ENCODE measurements at regions not wholly inside any gene's neighbourhood (a gene's known extent, or its start where the extent isn't known, plus 50 kb on each side); places are given as distances from the start of the nearest gene placed in this dataset.
"Not testable (repeated sequence)": the region's sequence is repeated elsewhere in the genome, so short reads cannot be mapped to it uniquely, and the experiment has no call there.

GRCh38 chr13:76243120-76243519 lies 607.0 kb downstream of the LMO7 start:
- not testable (repeated sequence) for DNase-seq (ENCODE audit: low read depth in 4 of 4, low spot score in 3 of 4)

DNA sequence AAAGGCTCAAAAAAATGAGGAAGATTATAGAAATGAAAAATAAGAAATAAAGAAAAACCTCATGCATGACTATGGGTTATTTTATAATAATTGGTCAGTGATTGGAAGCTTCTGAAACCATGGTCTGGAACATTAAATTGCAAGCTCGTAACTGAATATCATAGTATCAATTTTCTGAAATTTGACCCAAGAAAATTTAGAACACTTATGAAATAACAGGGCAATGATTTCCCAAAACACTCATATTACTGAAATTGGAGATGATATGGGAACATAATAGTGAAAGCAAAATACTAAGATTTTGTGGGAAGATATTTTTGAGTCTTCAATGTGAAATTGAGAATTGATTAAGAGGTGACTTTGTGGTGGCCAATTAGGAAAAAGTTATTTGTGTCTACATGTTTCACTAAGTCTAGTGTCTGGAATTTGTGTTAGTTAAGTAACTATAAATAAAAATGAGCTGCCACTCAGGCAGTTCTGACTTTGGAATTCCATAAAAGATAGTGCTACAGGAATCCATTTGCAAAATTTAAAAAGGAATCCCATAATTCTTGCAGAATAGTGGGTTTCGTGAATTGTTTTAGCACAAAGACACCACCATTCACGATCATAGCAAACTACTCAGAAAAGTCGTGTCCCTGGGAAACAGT lies 603.0 kb downstream of the LMO7 start:
- no peak for DNase-seq (ENCODE audit: low read depth in 4 of 4, low spot score in 3 of 4)

DNA sequence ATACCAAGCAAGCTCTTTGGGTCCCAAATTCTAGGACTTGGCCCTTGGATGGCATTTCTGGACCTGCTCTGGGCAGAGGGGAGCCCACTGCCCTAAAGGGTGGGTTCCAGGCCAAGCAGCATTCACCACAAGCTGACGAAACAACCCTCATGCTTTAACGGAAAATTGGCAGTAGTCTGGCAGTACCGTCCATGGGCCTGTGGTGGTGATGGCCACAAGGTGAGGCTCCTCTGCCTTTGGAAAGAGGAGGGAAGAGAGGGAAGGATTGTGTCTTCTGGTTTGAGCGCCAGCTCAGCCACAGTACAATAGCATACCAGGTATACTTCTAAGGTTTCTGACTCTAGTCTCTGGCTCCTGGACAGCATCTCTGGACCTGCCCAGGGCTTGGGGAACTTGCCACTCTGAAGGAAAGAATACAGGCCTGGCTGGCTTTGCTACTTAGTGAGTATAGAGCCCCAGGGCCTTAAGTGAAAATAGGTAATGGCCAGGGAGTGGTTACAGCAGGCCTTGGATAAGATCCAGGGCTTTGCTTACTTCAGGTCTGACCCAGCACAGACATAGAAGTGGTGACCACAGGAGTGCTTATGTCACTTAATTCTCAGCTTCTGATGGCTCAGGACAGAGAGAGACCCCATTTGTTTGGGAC lies 595.5 kb downstream of the LMO7 start:
- DNase-seq (ENCODE audit: low read depth in 4 of 4, low spot score in 3 of 4), result no peak

DNA sequence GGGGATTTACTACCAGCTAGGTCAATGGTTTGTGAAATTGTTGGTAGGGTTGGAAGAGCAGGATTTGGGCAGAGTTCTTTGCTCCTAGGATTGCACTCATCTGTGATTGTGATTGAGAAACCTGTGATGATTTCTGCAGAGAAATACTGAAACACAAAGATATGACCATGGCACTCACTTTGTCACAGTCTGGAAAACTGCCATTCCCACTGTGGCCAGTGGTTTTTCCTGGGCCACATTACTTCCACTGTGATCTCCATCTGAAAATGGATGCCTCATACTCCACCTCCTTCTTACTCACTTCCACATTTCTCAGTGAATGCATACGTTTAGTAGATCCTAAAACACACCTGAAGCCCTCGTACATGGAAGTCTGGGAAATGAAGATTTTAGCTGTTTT lies 593.2 kb downstream of the LMO7 start:
- DNase-seq (ENCODE audit: low read depth in 4 of 4, low spot score in 3 of 4), result no peak

DNA sequence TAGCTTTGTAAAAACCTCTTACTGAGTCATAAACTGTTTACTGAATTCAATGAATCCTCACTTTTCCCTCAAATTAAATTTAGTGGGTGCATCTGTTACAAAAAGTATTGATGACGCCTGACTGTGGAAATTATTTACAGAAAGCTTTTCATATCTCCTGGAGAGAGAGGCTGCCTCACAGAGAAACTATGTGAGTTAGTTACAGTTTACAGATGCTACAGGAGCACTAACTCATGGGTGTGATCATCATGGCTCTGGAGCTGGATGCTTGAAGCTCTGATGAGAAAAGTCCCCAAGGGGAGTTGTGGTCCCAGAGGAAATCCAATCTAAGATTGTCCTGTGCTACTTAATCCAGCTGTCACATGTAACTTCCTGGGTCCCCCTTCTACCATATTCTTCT lies 590.8 kb downstream of the LMO7 start:
- no peak for DNase-seq (ENCODE audit: low read depth in 4 of 4, low spot score in 3 of 4)

GRCh38 chr13:76225815-76226489 lies 589.8 kb downstream of the LMO7 start:
- peak in 1 of 4 donors; percentile 14 for DNase-seq (ENCODE audit: low read depth in 4 of 4, low spot score in 3 of 4)

DNA sequence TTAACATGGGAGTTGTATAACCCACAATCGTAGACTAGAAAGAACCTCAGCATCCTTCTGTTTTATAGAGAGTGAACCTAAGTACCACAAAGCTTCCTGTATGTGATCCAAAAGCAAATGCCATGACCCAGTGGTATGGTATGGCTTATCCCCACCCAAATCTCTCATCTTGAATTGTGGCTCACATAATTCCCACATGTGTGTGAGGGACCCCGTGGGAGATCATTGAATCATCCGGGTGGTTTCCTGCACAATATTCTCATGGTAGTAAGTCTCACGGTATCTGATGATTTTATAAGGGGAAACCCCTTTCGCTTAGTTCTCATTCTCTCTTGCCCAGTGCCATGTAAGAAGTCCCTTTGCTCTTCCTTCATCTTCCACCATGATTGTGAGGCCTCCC lies 587.9 kb downstream of the LMO7 start:
- no peak for DNase-seq (ENCODE audit: low read depth in 4 of 4, low spot score in 3 of 4)

DNA sequence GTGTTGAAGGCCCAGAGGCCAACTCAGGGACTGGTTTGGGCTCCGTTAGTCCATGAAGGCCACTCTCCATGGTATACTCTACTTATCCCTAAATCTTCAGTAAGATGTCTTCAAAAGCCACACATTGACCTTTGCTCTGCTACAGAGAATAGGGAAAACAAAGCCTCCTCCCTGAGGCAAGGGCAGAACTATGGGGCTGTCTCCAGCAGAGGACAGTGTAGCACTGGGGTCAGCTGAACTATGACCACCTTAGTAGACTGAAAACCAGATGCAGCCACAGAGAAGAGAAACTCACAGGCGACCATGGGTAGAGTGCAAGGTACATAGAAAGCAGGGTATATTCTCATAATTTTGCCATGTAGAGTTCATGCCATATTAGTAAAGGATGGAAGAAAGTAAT lies 587.4 kb downstream of the LMO7 start:
- DNase-seq (ENCODE audit: low read depth in 4 of 4, low spot score in 3 of 4), result no peak

DNA sequence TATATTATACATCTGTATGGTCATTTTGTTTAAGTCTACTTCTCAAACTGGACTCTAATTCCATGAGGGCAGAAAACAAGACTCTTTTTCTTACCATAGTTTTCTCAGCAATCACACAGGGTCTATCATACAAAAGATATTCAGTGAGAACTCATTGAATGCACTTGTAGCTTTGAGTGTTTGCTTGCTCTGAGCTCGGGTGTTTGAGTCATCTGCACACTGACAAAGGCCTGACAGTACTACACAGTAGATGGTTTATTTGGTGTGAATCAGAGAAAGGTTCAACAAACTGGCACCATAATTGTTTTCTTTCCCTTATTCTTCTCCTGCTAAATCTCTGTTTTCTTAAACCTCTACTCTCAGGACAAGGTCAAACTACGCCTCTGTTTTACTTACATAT lies 586.4 kb downstream of the LMO7 start:
- no peak for DNase-seq (ENCODE audit: low read depth in 4 of 4, low spot score in 3 of 4)

GRCh38 chr13:76216729-76217128 lies 580.6 kb downstream of the LMO7 start:
- peak in 2 of 4 donors; percentile 15 to 16 for DNase-seq (ENCODE audit: low read depth in 4 of 4, low spot score in 3 of 4)

DNA sequence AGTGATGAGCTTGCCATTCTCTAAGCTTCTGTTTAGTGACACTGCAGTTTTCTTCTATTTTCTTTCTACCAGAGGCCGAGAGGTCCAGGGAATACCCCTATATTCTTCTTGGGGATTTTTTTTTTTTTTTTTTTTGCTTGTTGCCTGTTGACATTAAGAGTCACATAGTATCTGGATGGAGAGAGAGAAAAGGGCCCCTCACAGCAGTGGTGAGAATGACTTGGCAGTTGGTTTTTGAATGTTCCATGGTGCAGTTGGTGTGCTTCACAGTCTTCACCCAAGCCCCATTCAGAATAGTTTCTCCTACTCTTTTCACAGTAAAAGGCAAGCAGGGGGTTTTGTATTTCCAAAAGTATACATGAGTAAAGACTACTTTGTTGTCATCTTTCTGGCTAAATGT lies 577.9 kb downstream of the LMO7 start:
- DNase-seq (ENCODE audit: low read depth in 4 of 4, low spot score in 3 of 4), result no peak

DNA sequence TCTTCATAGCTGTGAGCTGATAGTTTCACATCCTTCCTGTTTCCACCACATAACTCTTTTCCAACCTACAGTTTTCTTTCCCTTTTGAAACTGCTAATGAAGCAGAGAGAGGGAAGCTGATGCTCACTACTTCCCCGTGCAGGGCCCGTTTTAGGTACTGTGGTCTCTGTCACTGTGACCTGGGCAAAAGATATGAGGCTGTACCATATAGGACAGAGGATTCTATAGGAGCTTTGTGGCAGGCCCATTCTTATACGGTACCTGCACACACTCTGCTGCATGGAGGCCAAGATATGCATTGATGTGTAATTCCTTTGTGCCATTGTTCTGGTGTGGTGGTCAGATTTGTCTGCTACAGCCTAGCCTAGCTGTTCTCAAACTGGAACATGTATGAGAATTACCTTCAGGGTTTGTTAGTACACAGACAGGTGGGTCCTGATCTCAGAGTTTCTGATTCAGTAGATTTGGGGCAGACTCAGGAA lies 577.3 kb downstream of the LMO7 start:
- DNase-seq (ENCODE audit: low read depth in 4 of 4, low spot score in 3 of 4), result no peak

DNA sequence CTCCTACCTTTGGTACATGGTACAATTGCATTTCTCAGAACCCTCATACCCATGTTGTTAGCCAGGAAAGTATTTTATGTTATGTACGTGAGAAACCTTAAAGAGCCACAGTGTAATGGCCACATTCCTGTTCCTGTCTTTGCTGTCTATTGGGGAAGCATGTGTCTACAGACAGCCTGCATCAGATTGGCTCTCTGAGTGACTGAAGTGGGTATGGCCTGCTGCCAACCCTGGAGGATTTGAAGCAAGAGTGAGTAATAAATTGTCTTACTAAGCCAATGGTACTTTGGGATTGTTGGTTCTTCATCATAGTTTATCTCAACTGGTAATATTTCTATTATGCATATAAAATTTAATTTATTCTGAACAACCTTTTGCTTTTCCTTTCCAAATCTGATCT lies 574.1 kb downstream of the LMO7 start:
- no peak for DNase-seq (ENCODE audit: low read depth in 4 of 4, low spot score in 3 of 4)

DNA sequence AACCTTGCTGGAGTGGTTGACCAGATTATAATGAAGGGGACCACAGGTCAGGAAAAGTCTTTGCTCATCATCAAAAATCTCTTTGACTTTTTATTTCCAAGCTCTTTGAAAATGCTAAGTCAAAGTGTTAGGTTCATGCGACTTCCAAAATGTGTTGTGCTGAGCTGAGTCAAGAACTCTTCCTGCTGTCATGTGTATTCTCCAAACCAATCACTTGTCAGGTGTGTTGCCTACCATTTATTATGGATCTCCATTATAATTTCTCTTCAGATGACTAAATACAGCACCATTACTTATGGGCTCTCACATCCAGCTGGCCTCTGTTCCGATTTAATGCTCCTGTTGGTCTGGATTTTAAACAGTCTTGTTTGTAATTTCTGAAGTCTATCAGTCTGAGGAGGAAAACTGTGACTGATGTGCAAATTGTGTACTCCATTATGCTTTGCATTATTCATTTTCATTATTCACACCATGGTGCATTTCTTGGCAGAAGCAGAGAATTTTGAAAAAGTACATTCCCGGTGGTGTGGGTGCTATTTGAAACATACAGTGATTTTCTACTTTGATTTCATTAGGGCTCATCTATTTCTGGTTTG lies 562.5 kb downstream of the LMO7 start:
- DNase-seq (ENCODE audit: low read depth in 4 of 4, low spot score in 3 of 4), result no peak

DNA sequence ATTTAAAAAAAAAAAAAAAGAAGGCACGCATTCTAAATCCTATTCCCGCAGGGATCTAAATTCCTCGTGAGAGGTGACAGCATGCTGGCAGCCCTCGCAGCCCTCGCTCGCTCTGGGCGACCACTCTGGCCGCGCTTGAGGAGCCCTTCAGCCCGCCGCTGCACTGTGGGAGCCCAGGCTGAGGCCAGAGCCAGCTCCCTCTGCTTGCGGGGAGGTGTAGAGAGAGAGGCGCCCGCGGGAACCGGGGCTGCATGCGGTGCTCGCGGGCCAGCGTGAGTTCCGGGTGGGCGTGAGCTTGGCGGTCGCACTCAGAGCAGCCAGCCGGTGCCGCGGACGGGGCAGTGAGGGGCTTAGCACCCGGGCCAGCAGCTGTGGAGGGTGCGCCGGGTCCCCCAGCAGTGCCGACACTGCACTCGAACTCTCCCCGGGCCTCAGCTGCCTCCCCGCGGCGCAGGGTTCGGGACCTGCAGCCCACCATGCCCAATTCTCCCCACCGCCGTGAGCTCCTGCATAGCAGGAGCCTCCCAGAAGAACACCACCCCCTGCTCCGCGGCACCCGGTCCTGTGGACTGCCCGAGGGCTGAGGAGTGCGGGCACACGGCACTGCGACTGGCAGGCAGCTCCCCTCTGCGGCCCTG lies 553.9 kb downstream of the LMO7 start:
- no peak for DNase-seq (ENCODE audit: low read depth in 4 of 4, low spot score in 3 of 4)

DNA sequence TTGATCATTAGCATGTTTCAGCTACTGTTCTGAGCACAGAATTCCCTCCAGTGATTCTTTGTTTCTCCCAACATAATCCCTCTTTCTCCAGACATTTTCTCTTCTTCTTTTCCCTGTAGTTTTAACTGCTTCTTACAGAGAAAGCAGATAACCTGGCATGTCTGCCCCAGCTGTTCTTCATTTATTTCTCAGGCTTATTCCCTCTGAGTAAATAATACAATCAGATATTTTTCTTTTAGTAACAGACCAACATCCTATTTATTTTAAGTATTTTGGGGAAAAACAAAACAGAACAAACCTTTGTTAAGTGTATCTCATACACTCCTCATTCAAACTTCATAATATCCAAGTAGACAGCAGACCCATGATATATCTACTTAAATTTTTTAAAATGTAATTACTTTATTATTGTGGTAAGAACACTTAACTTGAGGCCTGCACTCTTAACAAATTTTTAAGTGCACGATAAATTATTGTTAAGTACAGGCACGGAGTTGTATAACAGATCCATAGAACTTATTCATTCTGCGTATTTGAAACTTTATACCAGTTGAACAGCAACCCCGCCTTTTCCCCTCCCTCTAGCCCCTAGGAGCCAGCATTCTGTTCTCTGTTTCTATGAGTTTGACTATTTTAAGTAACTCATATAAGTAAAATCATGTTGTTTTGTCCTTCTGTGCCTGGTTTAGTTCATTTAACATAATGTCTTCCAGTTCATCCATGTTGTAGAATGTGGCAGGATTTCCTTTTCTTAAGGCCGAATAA lies 540.0 kb downstream of the LMO7 start:
- DNase-seq (ENCODE audit: low read depth in 4 of 4, low spot score in 3 of 4), result no peak

DNA sequence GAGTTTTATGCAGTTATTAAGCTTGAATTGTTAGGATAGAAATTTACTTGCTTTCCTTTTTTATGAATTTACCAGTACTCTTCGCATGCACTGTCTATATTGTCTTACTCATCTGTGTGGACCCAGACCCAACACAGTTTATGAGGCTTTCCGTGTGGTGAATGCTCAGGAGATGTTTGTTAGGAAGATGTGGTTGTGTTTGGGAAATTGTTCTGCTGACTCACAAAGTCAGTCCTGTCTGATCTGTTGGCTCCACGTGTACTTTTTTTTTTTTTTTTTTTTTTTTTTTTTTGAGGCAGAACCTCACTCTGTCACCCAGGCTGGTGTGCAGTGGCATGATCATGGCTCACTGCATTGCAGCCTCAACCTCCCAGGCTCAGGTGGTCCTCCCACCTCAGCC lies 532.5 kb downstream of the LMO7 start:
- DNase-seq (ENCODE audit: low read depth in 4 of 4, low spot score in 3 of 4), result no peak

- no peak for DNase-seq (ENCODE audit: low read depth in 4 of 4, low spot score in 3 of 4)
Measured at GRCh38 chr13:76164290-76164689, 528.2 kb downstream of the LMO7 start.

- DNase-seq (ENCODE audit: low read depth in 4 of 4, low spot score in 3 of 4), result no peak
Measured at GRCh38 chr13:76163761-76164160, 527.6 kb downstream of the LMO7 start.

Data from left renal pelvis (tissue), 4 donors.